GM18499 (cell line): ENCODE measurements at regions not wholly inside any gene's neighbourhood (a gene's known extent, or its start where the extent isn't known, plus 50 kb on each side); places are given as distances from the start of the nearest gene placed in this dataset.
"Not testable (repeated sequence)": the region's sequence is repeated elsewhere in the genome, so short reads cannot be mapped to it uniquely, and the experiment has no call there.

ENCODE experiments used
- ATAC-seq: cut with Tn5 transposase; IDR thresholded peaks from one replicate; pipeline ENCODE4 v1.9.1; 2021; ENCODE audit warnings: moderate number of reproducible peaks; ENCODE audit not compliant: insufficient read depth, unreplicated experiment

- ATAC-seq = no peak
Observed at GRCh38 chr1:79155991-79156390, 149.5 kb upstream of the ADGRL4 start.

DNA sequence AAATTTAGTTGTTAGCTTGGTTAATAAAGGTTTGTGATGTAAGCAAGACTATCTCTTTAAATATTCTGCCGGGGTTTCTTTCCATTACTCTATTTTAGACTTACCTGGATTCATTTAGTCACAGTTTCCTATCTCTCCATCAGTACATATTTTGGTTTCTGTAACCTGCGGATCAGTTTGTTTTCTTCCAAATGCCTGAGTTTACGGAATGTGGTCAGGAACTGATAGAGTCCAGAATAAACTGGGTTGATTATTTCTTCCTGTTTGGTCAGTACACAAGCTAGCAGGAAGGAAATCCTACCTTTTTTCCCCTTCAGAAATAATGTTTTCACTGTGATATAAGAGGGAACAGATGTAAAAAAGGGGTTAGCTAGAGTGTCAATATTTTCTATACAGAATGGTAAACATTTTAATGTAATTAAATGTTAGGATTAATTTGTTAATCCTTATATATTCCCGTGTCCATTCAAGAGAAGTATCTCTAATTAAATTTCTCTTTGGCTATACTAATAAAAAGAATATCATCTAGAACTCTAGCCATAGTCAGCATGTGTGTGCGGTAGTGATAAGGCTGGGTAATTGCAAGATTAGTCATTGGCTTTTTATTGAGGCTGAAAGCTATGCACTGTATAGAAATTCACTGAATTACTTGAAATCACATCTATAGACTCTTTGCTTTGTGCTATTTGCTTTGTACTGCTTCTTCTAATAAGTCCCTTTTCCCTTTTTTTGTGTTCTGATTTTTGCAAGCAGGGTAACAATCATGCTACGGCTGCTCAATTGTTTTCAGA lies 144.7 kb upstream of the ADGRL4 start:
- no peak for ATAC-seq

DNA sequence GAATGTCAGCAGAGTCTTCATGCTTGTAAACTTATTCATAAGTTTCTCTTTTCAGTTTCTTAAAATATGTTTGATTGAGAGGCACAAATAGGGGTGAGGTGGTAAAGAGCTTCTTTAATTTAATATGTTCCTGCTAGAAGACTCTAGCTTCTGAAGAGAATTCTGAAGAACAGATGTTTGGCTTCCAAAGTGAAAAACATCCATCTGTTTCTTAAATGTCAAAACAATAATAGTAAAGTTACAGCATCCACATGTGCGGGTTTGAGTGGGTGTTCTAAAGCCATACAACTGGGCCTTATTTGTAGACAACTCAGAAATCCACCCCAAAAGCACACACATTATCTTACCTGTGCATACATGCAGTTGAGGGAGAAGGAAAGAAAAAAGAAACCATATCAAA lies 144.0 kb upstream of the ADGRL4 start:
- no peak for ATAC-seq

- ATAC-seq = not testable (repeated sequence)
Observed at GRCh38 chr1:79138227-79138626, 131.7 kb upstream of the ADGRL4 start.

DNA sequence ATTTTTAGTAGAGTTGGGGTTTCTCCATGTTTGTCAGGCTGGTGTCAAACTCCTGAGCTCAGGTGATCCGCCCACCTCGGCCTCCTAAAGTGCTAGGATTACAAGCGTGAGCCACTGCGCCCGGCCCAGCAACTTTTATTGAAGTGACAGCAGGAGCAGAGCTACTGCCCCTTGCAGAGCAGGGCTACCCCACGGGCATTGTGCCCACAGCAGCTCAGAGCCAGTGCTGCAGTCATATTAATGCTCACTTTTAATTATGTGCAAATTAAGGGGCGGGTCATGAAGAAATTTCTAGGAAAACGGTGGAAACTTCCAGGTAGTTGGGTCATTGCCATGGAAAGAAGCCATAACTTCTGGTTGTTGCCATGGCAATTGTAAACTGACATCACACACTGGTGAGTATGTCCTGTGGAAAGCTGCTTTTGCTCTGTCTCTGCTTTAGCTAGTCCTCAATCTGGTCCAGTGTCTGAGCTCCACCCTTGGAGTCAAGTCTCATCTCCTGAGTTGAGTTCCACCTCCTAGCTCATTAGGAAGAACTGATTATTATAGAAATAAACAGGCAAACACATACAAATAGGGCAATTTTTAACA lies 127.3 kb upstream of the ADGRL4 start:
- ATAC-seq = no peak

- ATAC-seq = no peak
Observed at GRCh38 chr1:79131626-79132025, 125.1 kb upstream of the ADGRL4 start.

DNA sequence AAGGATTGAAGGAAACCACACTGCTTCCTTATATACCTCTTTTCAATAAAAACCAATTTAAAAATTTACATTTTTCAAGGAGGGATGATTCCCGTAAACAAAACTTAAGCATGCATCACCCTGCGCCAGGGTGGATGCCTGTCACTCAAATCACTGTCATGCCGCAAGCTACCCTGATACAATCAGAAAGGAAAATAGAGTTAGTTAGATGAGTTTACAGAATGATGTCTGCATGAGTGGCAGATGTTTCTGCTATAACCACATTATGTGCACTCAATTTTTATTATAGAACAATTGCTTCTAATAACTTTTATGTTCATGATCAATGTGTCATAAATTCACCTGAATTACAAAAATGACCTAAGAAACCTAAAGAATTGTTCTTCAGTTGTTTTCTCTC lies 123.4 kb upstream of the ADGRL4 start:
- no peak for ATAC-seq

DNA sequence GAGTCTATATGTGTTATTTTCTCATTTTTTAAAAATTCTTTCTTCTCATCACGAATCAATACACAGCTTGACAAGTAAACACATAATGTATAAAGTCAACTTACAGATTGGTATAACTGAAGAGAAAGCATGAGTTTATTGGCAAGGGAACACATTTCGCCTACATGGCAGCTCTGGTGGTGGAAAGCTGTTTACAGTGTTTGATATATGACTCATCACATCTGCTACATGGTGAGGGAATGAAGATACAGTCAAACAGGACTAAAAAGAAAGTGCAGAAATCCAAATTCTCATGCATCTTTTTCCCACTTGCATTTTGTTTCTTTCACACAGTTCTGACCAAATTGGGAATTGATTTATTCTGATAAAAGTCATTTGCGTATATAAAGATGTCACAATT lies 122.2 kb upstream of the ADGRL4 start:
- no peak for ATAC-seq

- ATAC-seq = no peak
Observed at GRCh38 chr1:79124756-79125155, 118.2 kb upstream of the ADGRL4 start.

GRCh38 chr1:79122521-79122920 lies 116.0 kb upstream of the ADGRL4 start:
- ATAC-seq = no peak

DNA sequence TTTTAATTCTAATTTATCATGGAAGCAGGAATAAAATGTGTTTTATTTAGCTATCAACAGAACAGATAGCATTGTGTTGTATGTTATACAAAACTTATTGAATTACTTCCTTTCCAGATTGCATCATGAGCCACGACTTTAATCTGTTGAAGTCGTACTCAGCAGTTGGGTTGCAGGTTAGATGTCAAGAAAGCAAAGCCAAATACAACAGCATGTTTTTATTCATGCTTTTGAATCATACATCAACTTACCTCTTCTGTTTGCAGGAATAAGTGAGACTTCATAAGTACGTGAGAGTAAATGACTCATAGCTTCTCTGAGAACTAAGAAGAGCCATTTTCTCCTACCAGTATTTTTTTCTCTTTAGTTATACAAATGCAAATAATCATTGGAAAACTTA lies 110.8 kb upstream of the ADGRL4 start:
- no peak for ATAC-seq

DNA sequence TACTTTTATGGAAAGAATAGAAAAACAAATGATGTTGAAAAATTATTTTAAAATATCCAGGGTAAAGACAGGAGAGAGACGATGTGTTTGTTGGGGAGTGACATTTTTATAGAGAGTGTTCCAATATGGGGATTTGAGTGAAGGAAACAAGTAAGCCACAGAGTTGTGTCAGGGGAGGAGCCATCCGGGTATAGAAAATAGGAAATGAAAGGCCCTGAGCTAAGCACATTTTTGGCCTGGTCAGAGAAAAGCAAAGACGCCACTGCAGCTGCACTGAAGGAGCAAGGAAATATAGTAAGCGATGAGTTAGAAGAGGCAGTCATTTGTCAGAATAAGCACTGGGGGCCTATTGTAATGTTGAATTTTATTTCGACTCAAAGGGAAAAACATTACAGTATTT lies 107.3 kb upstream of the ADGRL4 start:
- ATAC-seq = no peak

DNA sequence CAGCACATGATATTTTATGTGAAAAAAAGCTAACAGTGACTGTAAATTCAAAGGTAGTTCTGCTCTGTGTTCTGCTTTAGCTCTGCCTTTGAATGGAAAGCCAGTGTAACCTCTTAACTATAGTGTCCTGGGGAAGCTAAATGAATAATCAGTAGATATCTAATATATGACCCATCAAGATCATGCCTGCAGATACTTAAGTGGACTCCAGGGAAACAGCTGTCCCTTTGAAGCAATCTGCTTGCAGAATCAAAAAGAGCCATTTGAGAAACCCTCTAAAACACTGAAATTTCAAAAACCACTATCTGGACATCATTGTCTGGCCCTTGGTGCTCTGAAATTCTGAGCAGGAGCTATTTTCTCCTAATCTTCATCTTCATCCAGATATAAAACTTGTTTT lies 104.2 kb upstream of the ADGRL4 start:
- ATAC-seq = no peak

GRCh38 chr1:79109445-79109844 lies 102.9 kb upstream of the ADGRL4 start:
- ATAC-seq = no peak

- ATAC-seq = no peak
Observed at GRCh38 chr1:79105500-79105899, 99.0 kb upstream of the ADGRL4 start.

GRCh38 chr1:79104617-79105016 lies 98.1 kb upstream of the ADGRL4 start:
- ATAC-seq = no peak

- ATAC-seq = no peak
Observed at GRCh38 chr1:79100385-79100784, 93.9 kb upstream of the ADGRL4 start.

DNA sequence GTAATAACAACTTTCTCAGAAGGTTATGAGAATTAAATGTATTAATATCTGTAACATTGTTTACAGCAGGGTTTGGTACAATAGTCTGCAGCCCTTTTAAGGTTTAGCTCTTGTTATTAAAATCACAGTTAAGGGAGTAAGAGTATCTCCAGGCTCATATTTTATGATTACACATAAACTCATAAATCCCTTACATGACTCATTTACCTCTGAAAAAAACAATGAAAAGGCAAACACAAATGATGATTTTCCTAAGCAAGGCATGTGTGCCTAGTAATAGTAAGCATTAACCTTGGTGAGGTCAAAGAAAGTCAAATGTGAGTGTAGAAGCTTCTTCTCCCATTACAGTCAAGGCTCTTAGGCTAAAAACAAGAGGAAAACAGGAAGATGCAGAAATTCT lies 84.5 kb upstream of the ADGRL4 start:
- no peak for ATAC-seq

- ATAC-seq = no peak
Observed at GRCh38 chr1:79089946-79090345, 83.4 kb upstream of the ADGRL4 start.

DNA sequence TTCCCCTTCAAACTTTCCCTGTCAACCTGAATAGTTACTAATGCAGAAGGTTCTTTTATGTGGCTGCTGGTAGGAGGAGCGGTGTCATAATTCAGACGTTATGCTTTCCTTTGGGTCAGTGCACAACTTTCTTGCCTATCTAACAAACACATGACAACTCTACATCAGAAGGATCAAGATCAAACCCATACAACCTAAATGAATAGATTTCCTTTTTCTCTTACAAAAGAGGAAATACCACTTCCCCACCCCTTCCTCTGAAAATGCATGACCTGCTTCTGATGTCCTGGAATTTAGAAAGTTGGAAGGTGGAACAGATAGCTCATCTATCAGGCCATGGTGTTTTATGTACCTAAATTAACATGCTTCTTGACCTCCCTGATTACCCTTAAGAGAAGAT lies 75.7 kb upstream of the ADGRL4 start:
- ATAC-seq = no peak

GRCh38 chr1:79079770-79080169 lies 73.2 kb upstream of the ADGRL4 start:
- no peak for ATAC-seq

DNA sequence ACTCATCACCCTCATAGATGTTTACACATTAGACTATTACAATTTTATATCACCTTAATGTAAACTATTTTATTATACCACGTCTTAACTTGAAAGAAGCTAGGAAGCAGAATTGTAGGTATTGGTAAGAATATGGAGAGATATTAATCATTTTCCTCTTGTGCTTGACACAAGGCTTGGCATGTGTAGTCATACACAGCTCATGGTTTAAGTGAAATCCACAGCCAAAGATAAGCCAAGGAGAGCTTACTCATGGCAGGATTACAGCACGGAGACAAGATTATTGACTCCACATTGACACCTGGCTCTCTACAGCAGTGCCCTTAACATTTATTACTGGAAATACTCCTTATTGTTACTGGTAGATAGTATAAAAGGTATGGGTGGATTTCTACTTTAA lies 68.4 kb upstream of the ADGRL4 start:
- no peak for ATAC-seq
